OCI-LY3 (cell line): ENCODE measurements at regions not wholly inside any gene's neighbourhood (a gene's known extent, or its start where the extent isn't known, plus 50 kb on each side); places are given as distances from the start of the nearest gene placed in this dataset.

Experiments used
- EZH2phosphoT487 ChIP-seq: fragments of 200-600 bp; shearing (Covaris generic); IDR thresholded peaks from 2 replicates; pipeline ENCODE4 v1.6.1; 2018; ENCODE audit warnings: antibody characterized with exemption, mixed run types, low read depth
- TF ChIP-seq, protein P1 (sequence below): fragments of 200-600, 300-600 bp; sonication (generic); IDR thresholded peaks from 2 replicates; pipeline ENCODE4 v1.5.1; 2014; ENCODE audit warnings: antibody characterized with exemption, low read length, low read depth

DNA sequence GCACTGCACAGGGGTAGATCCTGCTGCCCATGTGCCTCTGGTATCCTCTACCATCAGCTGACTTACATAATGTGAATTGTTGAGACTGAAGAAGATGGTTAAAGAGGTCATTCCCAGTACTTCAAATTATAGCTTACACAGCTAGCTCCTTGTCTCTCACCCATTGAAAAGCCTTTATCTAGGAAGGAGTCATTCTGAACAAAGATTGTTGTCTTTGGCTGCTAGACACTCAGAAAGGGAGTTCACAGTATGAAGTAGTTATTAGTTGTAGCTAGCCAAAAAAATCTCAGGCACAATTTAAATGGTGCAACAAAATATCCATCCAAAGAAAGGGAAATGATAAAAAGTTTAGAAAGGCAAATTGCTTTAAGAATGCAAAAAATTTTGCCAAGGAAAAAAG lies 102.0 kb upstream of the NREP start:
- TF ChIP-seq, protein P1, sequence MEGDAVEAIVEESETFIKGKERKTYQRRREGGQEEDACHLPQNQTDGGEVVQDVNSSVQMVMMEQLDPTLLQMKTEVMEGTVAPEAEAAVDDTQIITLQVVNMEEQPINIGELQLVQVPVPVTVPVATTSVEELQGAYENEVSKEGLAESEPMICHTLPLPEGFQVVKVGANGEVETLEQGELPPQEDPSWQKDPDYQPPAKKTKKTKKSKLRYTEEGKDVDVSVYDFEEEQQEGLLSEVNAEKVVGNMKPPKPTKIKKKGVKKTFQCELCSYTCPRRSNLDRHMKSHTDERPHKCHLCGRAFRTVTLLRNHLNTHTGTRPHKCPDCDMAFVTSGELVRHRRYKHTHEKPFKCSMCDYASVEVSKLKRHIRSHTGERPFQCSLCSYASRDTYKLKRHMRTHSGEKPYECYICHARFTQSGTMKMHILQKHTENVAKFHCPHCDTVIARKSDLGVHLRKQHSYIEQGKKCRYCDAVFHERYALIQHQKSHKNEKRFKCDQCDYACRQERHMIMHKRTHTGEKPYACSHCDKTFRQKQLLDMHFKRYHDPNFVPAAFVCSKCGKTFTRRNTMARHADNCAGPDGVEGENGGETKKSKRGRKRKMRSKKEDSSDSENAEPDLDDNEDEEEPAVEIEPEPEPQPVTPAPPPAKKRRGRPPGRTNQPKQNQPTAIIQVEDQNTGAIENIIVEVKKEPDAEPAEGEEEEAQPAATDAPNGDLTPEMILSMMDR = no peak
- no peak for TF ChIP-seq EZH2phosphoT487
